ENCODE measurements at regions not wholly inside any gene's neighbourhood (a gene's known extent, or its start where the extent isn't known, plus 50 kb on each side); places are given as distances from the start of the nearest gene placed in this dataset.

DNA sequence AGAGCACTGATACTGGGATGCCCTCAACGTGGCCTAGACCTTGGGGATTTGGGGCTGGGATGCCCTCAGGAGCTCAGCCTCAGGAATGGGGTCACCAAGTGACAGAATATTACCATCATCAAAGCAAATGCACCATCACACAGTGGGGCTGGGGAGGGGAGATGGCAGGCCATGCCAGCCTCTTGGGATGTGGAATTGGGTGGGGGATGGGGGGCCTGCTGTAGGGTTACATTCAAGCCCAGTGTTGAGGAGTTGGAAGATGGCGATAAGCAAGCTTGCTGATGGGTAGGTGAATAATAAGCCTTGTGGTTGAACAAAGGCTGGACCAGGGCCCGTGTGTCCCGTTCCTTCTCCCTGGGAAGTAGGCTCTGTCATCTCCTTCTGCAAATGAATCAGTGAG lies 69.1 kb upstream of the GPR12 start:
- H3K27me3 ChIP-seq (replicated peaks in 1 of 7) = peaks cover 0 to 11% (median 0%) of the 10 kb centered on the region in 7 donors
- 86 to 90% (median 89%) methylated on average over 4 of the region's 4 CpGs for WGBS, 5 donors

DNA sequence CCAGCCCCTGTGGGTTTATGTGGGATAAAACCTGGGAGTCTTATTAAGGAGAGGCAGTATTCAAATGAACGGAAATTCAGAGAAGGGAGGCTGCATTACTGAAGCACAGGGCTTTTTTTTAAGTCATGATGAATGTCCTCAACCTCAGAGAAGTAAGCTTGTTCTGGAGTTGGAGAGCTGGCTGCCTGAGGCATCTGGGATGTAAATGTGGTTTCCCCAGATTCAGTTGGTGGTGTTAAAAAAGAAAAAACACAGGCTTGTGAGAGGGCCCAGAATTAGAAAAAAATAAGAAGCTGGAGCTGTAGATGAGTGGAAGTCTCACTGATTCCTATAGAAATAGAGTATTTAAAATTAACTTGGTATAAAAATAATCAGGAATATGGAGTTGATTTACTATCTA lies 64.0 kb upstream of the GPR12 start:
- DNase-seq = no peak
- no peak overlapping the region for H3K27ac ChIP-seq
- H3K4me3 ChIP-seq = no peak overlapping the region
- no peaks in the 10 kb centered on the region for H3K36me3 ChIP-seq
- TF ChIP-seq, protein P1, sequence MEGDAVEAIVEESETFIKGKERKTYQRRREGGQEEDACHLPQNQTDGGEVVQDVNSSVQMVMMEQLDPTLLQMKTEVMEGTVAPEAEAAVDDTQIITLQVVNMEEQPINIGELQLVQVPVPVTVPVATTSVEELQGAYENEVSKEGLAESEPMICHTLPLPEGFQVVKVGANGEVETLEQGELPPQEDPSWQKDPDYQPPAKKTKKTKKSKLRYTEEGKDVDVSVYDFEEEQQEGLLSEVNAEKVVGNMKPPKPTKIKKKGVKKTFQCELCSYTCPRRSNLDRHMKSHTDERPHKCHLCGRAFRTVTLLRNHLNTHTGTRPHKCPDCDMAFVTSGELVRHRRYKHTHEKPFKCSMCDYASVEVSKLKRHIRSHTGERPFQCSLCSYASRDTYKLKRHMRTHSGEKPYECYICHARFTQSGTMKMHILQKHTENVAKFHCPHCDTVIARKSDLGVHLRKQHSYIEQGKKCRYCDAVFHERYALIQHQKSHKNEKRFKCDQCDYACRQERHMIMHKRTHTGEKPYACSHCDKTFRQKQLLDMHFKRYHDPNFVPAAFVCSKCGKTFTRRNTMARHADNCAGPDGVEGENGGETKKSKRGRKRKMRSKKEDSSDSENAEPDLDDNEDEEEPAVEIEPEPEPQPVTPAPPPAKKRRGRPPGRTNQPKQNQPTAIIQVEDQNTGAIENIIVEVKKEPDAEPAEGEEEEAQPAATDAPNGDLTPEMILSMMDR (IDR thresholded peaks at IDR 0.05 in 8 of 11, conservative IDR thresholded peaks at IDR 0.05 in 3 of 11) = no peak
- TF ChIP-seq POLR2AphosphoS5 (IDR thresholded peaks at IDR 0.05) (no peak), POLR2A (IDR thresholded peaks at IDR 0.05) (no peak)
- intact Hi-C loops (cut with DNase I; ENCODE audit: low total_unique reads) = no loop called here
- no peaks in the 10 kb centered on the region for H3K4me1 ChIP-seq
- H3K27me3 ChIP-seq (replicated peaks in 1 of 7) = no peaks in the 10 kb centered on the region
- WGBS, 5 donors = 0 to 65% (median 27%) methylated on average over 1 of the region's 1 CpG
- no peaks in the 10 kb centered on the region for H3K9me3 ChIP-seq

More for the DNA sequence above, 69.1 kb upstream of the GPR12 start:
- no peaks in the 10 kb centered on the region for H3K4me1 ChIP-seq
- H3K9me3 ChIP-seq = no peaks in the 10 kb centered on the region
- no peak for TF ChIP-seq POLR2AphosphoS5 (IDR thresholded peaks at IDR 0.05)
- TF ChIP-seq POLR2A (IDR thresholded peaks at IDR 0.05) = no peak
- TF ChIP-seq, protein P1 (IDR thresholded peaks at IDR 0.05 in 8 of 11, conservative IDR thresholded peaks at IDR 0.05 in 3 of 11) = no peak
- H3K27ac ChIP-seq = no peak overlapping the region
- no peak for DNase-seq
- intact Hi-C loops (cut with DNase I; ENCODE audit: low total_unique reads) = no loop called here
- no peak overlapping the region for H3K4me3 ChIP-seq
- no peaks in the 10 kb centered on the region for H3K36me3 ChIP-seq

DNA sequence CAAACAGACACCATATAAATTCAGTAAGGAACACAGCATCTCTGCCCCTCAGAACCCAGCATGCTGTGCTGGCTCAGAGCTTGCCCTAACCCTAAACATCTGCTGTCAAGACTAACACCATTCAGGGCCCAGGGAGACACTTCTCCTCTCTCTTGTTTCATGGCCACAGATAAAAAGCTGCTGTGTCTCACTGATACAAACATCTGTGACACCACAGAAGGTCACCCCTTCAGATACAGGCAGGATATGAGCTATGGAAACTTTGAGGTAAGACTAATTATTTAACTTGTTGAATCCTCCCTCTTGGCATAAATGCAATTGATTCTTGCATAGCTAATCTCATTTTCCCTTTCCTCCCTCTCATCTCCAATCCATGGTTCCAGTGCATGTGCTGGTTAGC lies 61.6 kb upstream of the GPR12 start:
- no peaks in the 10 kb centered on the region for H3K4me1 ChIP-seq

DNA sequence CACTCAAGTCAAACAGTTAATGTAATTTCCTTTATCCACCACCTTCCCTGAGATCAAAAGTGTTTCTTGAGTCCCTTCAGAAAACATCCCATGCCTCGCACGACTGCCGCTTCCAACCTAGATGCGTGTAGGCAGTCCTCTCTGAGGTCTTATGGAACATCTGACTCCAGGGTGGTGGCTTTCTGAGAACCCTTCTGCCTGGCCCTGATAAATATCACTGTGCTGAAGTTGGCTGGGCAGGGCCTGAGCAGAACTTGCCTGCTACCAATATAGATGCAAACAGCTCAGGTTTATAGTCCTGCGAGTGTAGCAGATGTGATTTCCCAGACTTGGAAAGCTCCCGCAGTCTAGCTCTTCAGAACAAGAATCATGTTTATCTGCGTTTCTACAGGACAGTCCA lies 61.1 kb upstream of the GPR12 start:
- no peaks in the 10 kb centered on the region for H3K36me3 ChIP-seq

More for the DNA sequence above, 61.6 kb upstream of the GPR12 start:
- intact Hi-C loops (cut with DNase I; ENCODE audit: low total_unique reads) = no loop called here
- H3K4me3 ChIP-seq = no peak overlapping the region
- H3K36me3 ChIP-seq = no peaks in the 10 kb centered on the region
- TF ChIP-seq POLR2A (IDR thresholded peaks at IDR 0.05) = no peak
- TF ChIP-seq, protein P1 (IDR thresholded peaks at IDR 0.05 in 8 of 11, conservative IDR thresholded peaks at IDR 0.05 in 3 of 11) = no peak
- TF ChIP-seq POLR2AphosphoS5 (IDR thresholded peaks at IDR 0.05) = no peak
- no peaks in the 10 kb centered on the region for H3K9me3 ChIP-seq
- no peak for DNase-seq
- H3K27ac ChIP-seq = no peak overlapping the region
- H3K27me3 ChIP-seq (replicated peaks in 1 of 7) = no peaks in the 10 kb centered on the region

More for the DNA sequence above, 61.1 kb upstream of the GPR12 start:
- no peak overlapping the region for H3K27ac ChIP-seq
- no peaks in the 10 kb centered on the region for H3K4me1 ChIP-seq
- no peak for DNase-seq
- intact Hi-C loops (cut with DNase I; ENCODE audit: low total_unique reads) = no loop called here
- no peaks in the 10 kb centered on the region for H3K9me3 ChIP-seq
- WGBS, 5 donors = 85 to 95% (median 92%) methylated on average over 7 of the region's 7 CpGs
- H3K27me3 ChIP-seq (replicated peaks in 1 of 7) = no peaks in the 10 kb centered on the region
- no peak for TF ChIP-seq POLR2AphosphoS5 (IDR thresholded peaks at IDR 0.05)
- TF ChIP-seq POLR2A (IDR thresholded peaks at IDR 0.05) = no peak
- TF ChIP-seq, protein P1 (IDR thresholded peaks at IDR 0.05 in 8 of 11, conservative IDR thresholded peaks at IDR 0.05 in 3 of 11) = no peak
- H3K4me3 ChIP-seq = no peak overlapping the region
